ENCODE measurements at regions not wholly inside any gene's neighbourhood (a gene's known extent, or its start where the extent isn't known, plus 50 kb on each side); places are given as distances from the start of the nearest gene placed in this dataset.

DNA sequence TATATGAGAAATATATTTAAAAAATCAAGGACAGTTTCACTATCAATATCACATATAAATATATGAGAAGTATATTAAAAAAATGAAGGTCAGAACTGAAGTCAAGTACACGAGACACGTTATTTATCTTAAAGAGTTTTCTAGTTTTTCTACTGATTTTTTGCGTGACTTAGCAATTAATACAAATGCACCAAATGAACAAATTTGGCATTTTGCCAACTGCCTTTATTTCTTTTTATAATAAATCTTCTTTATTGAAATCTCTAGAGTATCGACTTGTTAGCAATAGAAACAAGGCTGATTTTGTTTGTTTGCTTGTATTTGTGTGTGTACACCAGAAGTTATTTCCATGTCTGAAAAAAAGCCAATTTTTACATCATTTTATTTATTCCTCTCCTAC, 1684.7 kb upstream of the RAG2 start:
- ATAC-seq (no peak), DNase-seq (no peak)

DNA sequence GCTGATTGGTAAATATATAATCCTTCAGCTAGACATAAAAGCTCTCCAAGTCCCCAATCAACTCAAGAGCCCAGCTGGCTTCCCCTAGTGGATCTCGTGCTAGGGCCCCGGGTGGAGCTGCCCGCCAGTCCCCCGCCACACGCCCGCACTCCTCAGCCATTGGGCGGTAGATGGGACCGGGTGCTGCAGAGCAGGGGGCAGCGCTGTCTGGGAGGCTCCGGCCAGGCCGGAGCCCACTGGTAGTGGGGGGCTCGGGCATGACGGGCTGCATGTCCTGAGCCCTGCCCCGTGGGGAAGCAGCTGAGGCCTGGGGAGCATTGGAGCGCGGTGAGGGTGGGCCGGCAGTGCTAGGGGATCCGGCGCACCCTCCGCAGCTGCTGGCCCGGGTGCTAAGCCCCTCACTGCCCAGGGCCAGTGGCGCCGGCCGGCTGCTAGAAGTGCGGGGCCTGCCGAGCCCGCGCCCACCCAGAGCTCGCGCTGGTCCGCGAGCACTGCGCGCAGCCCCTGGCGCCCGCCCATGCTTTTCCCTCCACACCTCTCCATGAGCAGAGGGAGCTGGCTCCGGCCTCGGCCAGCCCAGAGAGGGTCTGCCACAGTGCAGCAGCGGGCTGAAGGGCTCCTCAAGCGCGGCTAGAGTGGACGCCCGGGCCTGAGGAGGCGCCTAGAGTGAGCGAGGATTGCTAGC, 1680.6 kb upstream of the RAG2 start:
- no peak for ATAC-seq
- DNase-seq, result no peak

DNA sequence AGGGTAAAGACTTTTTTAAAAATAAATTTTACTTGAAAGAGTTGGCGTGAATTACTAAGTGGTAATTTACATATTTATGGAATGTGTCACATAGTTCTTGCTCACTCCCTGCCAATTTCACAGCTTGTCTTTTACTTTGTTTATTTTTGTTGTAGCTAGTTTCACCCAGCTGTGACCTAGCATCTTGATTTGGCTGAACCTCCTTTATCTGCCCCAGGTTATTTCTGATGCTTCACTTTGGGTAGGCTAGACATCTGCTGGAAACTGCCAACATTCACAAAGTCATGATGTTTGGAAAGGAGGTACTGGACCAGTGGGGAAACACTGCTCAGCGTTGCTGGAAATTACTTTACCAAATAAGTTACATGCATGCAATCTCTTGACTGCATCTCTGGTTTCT, 1676.0 kb upstream of the RAG2 start:
- no peak for DNase-seq
- ATAC-seq, result no peak

DNA sequence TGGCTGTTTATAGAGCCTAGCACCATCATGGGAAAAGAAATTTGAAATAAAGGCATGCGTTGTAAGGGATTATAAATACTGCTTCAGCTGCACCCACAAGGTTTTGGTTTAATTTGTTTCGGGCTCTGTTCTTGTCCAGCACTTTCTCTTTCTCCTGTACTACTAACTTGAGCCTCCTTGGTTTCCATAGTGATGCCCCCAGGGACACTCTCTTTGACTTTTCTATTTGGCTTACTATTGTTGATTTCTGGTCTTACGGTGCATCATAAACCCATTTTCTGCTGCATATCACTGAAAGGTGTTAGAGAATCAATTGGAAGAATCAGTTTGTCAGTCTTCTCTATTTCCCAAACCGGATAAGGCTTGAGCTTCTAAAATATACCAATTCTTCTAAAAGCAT, 1674.3 kb upstream of the RAG2 start:
- DNase-seq (no peak), ATAC-seq (no peak)

DNA sequence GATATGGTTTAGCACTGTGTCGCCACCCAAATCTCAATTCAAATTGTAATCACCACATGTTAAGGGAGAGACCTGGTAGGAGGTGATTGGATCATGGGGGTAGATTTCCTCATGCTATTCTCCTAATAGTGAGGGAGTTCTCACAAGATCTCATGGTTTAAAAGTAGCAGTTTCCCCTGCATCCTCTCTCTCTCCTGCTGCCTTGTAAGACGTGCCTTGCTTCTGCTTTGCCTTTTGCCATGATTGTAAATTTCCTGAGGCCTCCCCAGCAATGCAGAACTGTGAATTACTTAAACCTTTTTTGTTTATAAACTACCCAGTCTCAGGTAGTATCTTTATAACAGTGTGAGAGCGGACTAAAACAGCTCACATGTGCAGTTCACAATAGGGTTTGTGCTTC, 1668.7 kb upstream of the RAG2 start:
- DNase-seq (no peak), ATAC-seq (no peak)

DNA sequence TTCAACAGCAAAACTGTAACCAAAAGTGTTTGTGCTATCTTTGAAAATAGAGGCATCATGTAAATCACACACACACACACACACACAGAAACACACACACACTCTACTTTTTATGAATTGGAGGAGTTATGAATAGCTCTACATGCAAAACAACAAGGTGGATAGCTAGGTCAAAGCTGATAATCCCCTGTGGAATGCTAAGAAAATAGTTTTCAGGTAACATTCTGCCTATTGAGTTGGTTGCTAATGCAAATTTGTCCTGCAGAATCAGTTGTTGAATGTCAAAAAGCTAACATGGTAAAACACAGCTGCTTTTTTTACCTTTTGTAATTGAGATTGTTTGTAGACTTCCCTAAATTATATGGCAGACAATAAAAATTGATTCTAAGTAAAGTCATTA, 1658.4 kb upstream of the RAG2 start:
- ATAC-seq, result no peak
- DNase-seq, result no peak

DNA sequence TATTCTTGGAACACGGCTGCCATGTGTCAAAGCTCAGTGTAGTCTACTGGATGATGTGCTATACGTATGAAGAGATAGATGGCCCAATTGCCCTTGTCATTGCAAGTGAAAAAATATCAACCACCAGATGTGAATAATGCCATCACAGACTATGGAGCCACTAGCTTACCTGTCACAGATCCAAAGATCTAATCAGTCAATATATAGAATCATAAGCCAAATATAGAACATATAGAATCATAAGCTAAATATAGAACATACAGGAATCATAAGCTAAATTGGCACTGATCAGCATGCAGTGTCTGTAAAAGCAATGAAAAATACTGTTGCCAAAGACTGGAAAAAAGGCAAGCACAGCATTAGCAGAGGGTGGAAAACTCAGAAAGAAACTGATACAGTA, 1656.9 kb upstream of the RAG2 start:
- DNase-seq, result no peak
- ATAC-seq, result no peak

DNA sequence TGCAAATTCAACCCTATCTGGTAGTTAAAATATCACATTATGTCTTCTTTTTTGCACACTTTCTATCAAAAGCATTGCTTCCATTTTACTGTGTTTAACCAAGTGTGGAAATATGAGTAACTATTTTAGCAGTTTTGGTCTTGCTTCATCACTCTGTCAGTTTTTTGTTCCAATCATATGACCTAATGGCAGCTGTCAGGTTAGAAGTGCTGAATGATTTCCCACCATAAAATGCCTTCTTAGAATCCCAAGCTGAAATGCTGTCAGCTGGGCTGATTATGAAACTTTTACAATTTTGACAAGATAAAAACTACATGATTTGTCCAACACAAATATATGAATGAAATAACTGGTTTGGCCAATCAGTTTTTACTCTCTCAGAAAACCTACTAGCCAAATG, 1654.6 kb upstream of the RAG2 start:
- DNase-seq (no peak), ATAC-seq (no peak)

DNA sequence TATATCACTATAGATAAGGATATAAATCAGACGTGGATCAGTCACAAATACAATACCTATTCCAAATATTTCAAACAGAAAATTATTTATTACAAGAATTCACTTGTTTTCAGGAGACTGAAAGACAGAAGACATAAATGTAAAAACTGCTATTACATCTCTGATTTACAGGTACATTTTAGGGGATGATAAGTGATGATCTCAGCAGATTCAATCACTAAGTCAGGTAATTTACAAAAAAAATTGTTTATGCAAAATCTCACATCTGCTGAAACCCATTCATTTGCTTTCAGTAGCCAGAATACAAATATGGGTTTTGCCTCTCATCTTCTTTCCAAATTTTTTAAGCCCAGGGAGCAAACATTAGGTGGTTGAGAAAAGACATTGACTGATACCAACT, 1648.4 kb upstream of the RAG2 start:
- DNase-seq, result no peak
- ATAC-seq, result no peak

DNA sequence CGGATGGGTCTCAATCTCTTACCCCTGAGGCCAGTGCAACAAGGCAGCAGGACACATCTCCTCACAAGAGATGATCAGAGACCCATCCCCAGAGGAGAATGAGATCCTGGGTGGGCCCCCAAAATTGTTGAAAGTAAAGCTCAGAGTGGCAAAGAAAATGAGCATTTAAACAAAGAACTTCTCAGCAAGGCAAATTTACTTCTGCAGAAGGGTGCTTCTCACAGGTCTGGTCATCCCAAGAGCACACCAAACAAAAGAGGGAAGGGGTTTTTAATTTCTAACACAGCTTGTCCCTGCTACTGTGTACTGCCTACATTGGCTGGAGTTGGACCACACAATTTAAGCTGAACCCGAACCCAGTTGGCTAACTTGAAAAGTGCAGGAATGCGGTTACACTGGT, 1628.6 kb upstream of the RAG2 start:
- DNase-seq, result no peak
- ATAC-seq, result no peak

DNA sequence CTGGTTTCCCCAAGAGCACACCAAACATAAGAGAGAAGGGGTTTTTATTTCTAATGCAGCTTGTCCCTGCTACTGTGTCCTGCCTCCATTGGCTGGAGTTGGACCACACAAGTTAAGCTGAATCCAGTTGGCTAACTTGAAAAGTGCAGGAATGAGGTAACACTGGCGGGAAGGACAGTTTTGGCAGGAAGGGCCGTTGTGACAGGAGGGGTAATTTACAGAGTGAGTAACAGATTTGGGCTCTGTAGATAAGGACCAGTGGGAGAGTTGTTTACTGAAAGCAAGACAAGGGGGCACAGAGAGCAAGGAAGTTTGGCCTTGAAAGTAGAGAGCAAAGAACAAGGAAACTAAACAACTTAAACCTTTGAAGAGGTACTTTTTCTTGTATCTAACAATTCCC, 1623.3 kb upstream of the RAG2 start:
- DNase-seq, result no peak
- no peak for ATAC-seq

DNA sequence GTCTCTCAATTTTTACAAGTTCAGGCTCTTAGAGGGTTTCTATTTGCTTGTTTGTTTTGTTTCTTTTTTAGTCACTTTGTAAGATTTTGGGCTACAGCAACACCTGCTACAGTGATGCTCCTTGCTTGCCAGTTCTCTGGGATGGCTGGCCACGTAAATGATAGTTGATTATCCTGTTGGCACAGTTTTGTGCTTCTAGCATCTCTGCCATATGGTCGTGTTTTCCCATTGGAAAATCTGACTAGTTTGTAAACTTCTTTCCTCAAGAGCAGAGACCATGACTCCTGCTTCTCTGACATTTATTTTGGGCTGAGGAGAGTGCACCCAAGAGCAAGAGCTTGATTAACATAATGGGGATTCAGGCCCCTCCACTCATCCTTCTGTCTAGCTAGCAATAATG, 1621.6 kb upstream of the RAG2 start:
- ATAC-seq (no peak), DNase-seq (no peak)

DNA sequence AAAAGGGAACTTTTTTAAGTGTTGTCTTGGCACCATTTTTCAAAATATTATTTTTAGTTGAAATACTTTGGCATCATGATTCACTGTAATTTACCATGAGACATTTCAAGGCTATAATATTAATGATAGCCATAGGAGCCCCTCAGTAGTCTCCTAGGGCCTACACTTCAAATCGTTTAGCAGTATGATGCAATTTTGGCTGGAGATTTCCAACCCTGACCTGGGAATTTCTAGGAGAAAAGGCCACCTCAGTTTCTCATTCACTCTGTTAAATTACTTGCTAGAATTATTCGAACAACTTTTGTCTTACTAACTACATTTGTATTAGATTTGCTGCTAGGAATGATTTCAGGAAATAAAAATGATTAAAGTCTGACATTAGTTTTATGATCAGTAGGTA, 1610.9 kb upstream of the RAG2 start:
- DNase-seq (no peak), ATAC-seq (no peak)

DNA sequence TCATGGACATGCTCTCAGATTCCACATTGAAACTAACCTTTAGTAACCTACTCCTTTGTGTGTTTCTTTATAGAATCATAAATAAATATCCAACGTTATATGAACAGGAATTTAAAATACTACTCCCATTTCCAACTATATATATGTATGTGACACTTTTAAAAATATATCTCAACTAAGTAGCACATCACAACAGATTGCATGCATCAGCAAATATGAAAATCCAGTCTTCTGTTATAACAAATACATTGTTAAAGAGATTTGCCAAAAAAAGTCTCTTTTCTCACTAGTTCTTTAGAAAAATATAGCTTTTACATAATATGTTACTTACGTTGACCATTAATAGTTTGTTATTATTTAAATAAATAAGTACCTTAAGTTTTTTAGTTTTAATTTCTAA, 1608.6 kb upstream of the RAG2 start:
- DNase-seq, result no peak
- ATAC-seq, result no peak

DNA sequence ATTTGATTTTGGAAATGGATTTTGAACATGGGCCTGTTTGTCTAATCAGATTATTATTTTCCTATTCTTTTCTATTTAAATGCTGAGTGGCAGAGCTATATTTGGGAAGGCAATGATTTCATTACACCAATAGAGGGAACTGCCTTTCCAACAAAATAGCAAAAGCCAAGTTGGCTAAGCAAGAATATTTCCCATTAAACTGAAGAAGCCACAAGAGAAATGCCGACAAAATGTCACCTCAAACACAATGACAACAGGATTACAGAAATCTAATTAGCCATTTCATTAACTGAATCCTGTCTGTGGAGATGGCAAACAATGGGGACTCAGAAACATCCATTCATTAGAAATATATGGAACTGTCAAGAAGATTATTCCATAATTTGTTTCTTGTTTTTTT, 1593.1 kb upstream of the RAG2 start:
- no peak for DNase-seq
- no peak for ATAC-seq

DNA sequence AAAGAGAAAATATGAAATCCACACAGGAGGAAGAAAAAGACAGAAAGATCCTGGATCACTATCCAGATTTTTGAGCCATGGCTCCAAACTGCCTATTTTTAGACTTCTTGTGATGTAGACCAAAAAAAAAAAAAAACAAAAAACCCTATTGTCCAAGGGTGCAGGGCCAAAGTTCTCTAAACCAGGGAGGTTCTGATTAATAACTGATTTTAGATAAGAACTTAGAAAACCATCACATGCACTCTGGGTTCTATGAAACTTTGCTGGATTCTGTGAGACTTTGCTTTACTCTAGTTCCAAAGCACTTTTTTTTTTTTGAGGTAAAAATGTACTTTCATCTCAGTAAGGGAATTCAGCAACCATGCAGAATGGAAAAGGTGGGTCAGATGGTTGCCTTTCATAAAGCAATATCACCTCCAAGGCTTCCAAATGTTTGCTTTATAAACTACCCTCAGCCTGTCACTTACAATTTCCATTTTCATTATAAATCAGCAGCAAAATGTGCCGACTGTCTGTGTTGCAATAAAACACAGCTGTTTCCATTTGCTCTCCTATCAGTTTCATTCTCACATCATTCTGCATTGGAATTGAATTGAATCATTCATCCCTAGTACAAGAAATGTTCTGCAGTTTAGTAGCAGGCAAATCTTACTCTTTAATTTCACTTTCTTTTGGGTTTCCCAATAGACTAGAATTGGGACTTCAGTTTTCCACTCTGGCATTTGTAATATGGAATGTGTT, 1584.3 kb upstream of the RAG2 start:
- ATAC-seq (no peak), DNase-seq (no peak)

DNA sequence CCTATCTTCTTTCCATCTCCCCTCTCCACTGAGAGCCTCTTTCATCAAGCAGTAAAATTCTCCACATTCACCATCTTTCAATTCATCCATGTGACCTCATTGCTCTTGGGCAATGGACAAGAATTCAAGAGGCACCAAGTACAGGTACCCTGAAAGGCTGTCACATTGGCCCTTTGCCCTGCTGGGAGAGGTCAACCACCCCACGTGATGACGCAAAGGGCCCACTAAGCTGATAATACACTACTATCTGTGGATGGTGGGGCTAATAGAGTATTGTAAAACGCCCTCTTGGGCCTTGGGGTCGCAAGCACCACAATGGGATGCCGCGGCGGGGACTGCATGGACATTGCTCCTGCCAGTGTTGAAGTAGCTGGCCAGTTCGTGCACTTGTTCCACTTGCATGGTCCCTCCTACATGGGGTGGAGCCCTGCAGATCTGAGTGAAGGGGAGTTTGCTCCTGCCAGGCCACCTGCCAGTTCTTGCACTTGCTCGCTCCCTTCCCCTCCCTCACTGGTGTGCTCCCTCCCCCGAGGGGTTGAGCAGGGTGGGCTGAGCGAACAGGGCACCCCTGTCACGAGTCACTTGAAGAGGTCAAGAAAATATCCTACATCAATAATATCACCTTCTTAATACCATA, 1578.8 kb upstream of the RAG2 start:
- DNase-seq (no peak), ATAC-seq (no peak)

DNA sequence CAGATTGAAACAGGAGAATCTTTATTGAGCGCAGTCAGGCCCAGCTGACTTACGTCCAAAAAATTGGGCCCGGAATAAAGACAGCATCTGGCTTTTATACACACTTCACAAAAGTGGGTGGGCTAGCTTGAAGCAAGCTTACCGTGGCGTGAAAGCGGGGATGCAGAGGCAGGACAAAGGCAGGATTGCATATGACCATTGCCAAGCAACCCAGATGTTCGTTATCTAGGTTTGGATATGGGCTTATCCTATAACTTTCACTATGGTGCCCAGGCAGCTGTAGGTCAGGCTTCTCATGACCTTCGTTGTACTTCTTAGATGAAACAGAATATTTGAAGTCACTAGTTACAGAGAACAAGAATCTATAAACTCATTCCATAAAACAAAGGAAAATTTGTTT, 1575.6 kb upstream of the RAG2 start:
- ATAC-seq (no peak), DNase-seq (no peak)

DNA sequence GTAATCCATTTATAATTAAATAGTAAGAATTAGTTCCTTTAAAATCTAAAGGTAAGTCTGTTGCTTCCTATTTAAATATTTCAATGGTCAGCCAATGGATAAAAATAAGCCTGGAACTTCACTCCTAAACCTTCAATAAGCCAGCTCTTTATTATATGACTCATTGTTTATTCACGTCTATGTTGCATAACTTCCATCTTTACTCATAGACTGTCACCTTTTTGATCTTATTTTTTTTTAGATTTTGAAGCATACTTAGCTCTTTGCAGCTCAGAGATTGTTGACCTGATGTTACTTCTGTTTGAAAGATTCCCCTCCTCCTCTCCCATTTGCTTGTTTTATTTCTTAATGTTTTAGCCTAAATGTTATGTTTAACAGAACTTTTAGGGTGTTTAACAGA, 1571.2 kb upstream of the RAG2 start:
- no peak for DNase-seq

DNA sequence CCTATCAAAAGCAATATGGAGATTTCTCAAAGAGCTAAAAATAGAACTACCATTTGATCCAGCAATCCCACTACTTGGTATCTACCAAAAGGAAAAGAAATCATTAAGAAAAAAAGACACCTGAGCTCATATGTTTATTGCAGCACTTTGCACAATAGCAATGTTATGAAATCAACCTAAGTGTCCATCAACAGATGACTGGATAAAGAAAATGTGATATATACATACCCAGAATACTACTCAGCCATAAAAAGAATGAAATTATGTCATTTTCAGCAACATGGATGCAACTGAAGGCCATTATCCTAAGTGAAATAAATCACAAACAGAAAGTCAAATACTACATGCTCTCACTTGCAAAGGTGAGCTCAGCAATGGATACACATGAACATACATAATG, 1565.5 kb upstream of the RAG2 start:
- ATAC-seq (no peak), DNase-seq (no peak)

More for the DNA sequence above, 1571.2 kb upstream of the RAG2 start:
- no peak for ATAC-seq

DNA sequence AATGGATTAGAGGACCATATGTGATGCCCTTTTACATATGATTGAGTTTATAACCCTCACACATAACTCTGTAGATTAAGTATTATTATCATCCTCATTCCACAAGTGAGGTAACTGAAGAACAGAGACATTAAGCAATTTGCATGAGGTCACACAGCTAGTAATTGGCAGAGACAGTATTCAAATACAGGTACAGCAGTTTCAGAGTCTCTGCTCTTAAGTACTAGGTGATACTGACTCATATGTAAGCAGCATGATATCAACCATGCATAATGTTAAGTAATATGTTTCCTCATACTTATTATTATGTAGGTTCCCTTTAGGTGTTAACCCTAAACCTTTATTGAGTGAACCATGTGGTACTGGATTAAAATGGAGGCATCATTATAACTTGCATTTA, 1562.4 kb upstream of the RAG2 start:
- ATAC-seq, result no peak
- DNase-seq, result no peak

DNA sequence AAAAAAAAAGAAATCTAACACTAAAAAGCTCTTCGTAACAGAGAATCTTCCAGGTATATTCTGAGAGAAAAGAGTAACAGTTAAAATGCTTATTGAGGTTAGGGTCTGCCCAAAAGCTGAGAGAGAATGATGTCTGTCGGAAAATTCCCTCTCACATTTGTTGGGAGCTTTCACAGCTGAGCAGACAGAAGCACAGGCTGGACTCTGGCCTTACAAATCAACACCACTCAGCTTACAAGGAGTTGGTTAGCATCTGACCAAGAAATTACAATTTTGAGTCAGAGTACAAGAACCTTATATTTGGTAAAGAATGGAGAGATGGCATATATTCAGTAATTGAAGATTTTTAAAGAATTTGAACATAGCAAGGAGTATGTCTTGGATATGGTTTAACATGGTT, 1561.0 kb upstream of the RAG2 start:
- ATAC-seq (no peak), DNase-seq (no peak)

DNA sequence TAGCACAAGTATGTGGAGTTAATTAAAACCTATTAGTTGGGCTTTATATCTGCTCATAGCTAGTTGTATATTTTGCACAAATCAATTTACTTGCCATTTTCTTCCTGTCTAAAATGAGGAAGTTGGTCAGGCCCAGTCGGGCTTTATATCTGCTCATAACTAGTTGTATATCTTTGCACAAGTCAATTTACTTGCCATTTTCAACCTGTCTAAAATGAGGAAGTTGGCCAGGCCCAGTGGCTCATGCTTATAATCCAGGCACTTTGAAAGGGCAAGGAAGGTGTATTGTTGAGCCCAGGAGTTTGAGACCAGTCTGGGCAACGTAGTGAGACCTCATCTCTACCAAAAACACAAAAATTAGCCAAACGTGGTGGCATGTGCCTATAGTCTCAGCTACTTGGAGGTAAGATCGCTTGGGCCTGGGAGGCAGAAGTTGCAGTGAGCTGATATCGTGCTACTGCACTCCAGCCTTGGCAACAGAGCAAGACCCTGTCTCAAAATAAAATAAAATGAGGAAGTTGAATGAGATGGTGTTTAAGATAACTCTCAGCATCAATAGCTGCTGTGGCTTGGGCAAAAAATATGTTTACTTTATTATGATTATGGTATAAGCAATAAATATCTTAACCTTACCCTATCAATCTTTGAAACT, 1558.6 kb upstream of the RAG2 start:
- ATAC-seq (no peak), DNase-seq (no peak)

Data from stimulated activated naive CD8-positive, alpha-beta T cell treated with anti-CD3 and anti-CD28 coated beads, Interleukin-15, Interleukin-2, amounts not matched to agents 100 U/mL and 50 U/mL, for 24 hours (primary cell).